Panc1 (cell line): ENCODE measurements at regions not wholly inside any gene's neighbourhood (a gene's known extent, or its start where the extent isn't known, plus 50 kb on each side); places are given as distances from the start of the nearest gene placed in this dataset.

Experiments
- ATAC-seq: fragments of 200-7000 bp; cut with Tn5 transposase; 2 replicates; pipeline ENCODE4 v1.9.1; 2020; ENCODE audit warnings: mild to moderate bottlenecking, moderate library complexity
- BruUV-seq: library from RNA; stranded (reverse); fragments of 400-500 nt; replicated peaks from 2 replicates; lab custom pipeline; 2021; lab: Mats Ljungman, UMichigan
- CTCF ChIA-PET: fragments of 300-600 bp; sonication (Branson Sonifier 250); formaldehyde crosslinking; loops from one replicate; lab custom pipeline; 2022; ENCODE audit warnings: antibody characterized with exemption; lab: Charles Lee
- POLR2A ChIA-PET: fragments of 300-600 bp; sonication (Branson Sonifier 250); formaldehyde crosslinking; loops from one replicate; lab custom pipeline; 2022; ENCODE audit warnings: antibody characterized with exemption; lab: Charles Lee
- DNase-seq: peaks from one replicate; pipeline ENCODE4 v3.0.0-alpha.2; 2010; ENCODE audit warnings: low read depth, low spot score
- H3K27ac ChIP-seq: 2 replicates; pipeline ENCODE4 v1.5.1; 2011; ENCODE audit warnings: mild to moderate bottlenecking, low read length, inconsistent platforms
- H3K27me3 ChIP-seq: fragments of 200-500 bp; sonication (Bioruptor generic); 2 replicates; pipeline ENCODE4 v1.6.0; 2014; ENCODE audit warnings: low read length, inconsistent platforms; ENCODE audit not compliant: control insufficient read depth, insufficient read depth
- H3K36me3 ChIP-seq: fragments of 200-500 bp; sonication (Bioruptor generic); 2 replicates; pipeline ENCODE4 v1.5.1; 2014; ENCODE audit warnings: inconsistent platforms, mild to moderate bottlenecking, low read length, moderate library complexity; ENCODE audit not compliant: control insufficient read depth, insufficient read depth
- H3K4me1 ChIP-seq: 2 replicates; pipeline ENCODE4 v1.5.1; 2011; ENCODE audit warnings: inconsistent platforms, mild to moderate bottlenecking, low read length, moderate library complexity; ENCODE audit not compliant: control insufficient read depth, insufficient read depth
- H3K4me3 ChIP-seq, 2 experiments: 2 replicates each; pipeline ENCODE4 v1.5.1; 2011 to 2012; ENCODE audit warnings: low read depth in 2 of 2, low read length in 2 of 2, mild to moderate bottlenecking in 2 of 2, inconsistent platforms in 1 of 2, moderate library complexity in 1 of 2
- H3K9me3 ChIP-seq: fragments of 200-500 bp; sonication (Bioruptor generic); 2 replicates; pipeline ENCODE4 v1.5.1; 2014; ENCODE audit warnings: low read depth, mild to moderate bottlenecking, inconsistent platforms, low read length, moderate library complexity; ENCODE audit not compliant: control insufficient read depth, insufficient read depth
- CTCF ChIP-seq: fragments of 450-650 bp; IDR thresholded peaks from 2 replicates; pipeline ENCODE4 v1.5.1; 2017; ENCODE audit warnings: mild to moderate bottlenecking
- POLR2AphosphoS5 ChIP-seq: IDR thresholded peaks from 2 replicates; pipeline ENCODE4 v1.6.1; 2012; ENCODE audit warnings: mild to moderate bottlenecking, low read depth, low read length, moderate library complexity
- REST ChIP-seq, 2 experiments: IDR thresholded peaks; 2 replicates each; pipeline ENCODE4 v1.6.1; 2011 to 2012; ENCODE audit warnings: low read depth in 2 of 2, control low read depth in 1 of 2, low read length in 1 of 2, mild to moderate bottlenecking in 1 of 2, moderate library complexity in 1 of 2; ENCODE audit not compliant: insufficient read depth in 1 of 2
- SIN3A ChIP-seq: IDR thresholded peaks from 2 replicates; pipeline ENCODE4 v1.6.1; 2012; ENCODE audit warnings: low read depth, mild to moderate bottlenecking, low read length, moderate library complexity, borderline replicate concordance; ENCODE audit not compliant: insufficient read depth
- TCF7L2 ChIP-seq: IDR thresholded peaks from 2 replicates; pipeline ENCODE4 v1.6.1; 2011; ENCODE audit warnings: mild to moderate bottlenecking, low read depth, low read length, inconsistent platforms
- in situ Hi-C: cut with HindIII; loops from 2 replicates; pipeline ENCODE4 v1.10.0; 2016; ENCODE audit warnings: low sequenced_read_pairs, low pct_unique_long_range_greater_than_20kb
- intact Hi-C: fragments of 100-400 bp; cut with micrococcal nuclease; formaldehyde crosslinking; loops from one replicate; pipeline ENCODE4 v1.10.0; 2022; ENCODE audit not compliant: unreplicated experiment

DNA sequence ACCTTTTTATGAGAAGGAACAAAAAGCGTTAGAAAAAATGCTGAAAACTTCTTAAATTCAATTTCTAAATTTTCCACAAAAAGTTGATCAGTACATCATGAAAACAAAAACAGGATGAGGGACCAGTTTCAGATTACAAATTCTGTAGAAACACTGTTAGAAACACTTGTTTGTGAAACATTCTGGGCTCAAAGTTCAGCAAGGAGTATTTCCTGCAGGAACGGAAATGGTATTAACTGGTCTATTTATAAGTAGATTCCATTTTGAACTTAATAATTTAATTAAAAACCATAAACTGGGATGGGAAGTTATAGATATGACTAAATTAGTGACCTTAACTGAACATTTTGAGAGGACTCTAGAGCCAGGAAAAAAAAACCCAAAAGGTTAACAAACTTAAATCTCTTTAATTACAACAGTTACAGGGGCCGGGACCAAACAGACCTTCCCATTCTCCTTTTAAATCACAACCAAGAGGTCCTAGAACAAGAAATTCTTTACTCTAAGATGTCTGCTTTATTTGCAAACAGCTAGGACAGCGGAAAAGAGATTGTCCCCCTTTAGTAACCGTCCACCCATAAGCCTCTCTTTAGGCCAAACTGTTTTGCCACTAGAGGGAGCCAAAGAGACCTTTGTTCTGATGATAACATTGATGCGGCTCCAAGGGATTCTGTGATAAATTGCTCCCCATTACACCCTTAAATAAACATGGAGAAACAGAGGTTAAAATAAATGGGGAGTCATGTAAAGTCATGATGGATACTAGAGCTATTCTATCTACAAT is 69.0 kb upstream of the RERGL start:
- ATAC-seq: no peak
- CTCF ChIA-PET: no interaction called here
- no peak for DNase-seq
- POLR2A ChIA-PET: no interaction called here
- intact Hi-C loops: no loop called here
- H3K9me3 ChIP-seq: no peaks in the 10 kb centered on the region
- no TSS peak for BruUV-seq
- in situ Hi-C loops: no loop called here
- H3K27ac ChIP-seq: no peak overlapping the region
- H3K36me3 ChIP-seq: no peaks in the 10 kb centered on the region
- TF ChIP-seq TCF7L2: no peak
- peak; percentile 61 for TF ChIP-seq CTCF
- no peak for TF ChIP-seq POLR2AphosphoS5
- no peak overlapping the region for H3K4me3 ChIP-seq
- H3K27me3 ChIP-seq: no peaks in the 10 kb centered on the region
- no peaks in the 10 kb centered on the region for H3K4me1 ChIP-seq

- in situ Hi-C loops: no loop called here
- no peaks in the 10 kb centered on the region for H3K36me3 ChIP-seq
- H3K4me1 ChIP-seq: no peaks in the 10 kb centered on the region
- ChIA-PET CTCF (no interaction called here), POLR2A (no interaction called here)
- ATAC-seq (no peak), DNase-seq (no peak)
- no peaks in the 10 kb centered on the region for H3K9me3 ChIP-seq
- intact Hi-C loops: no loop called here
- no peak overlapping the region for H3K4me3 ChIP-seq
- TF ChIP-seq TCF7L2 (no peak), SIN3A (no peak), POLR2AphosphoS5 (no peak), REST (IDR thresholded peaks at IDR 0.05; ENCODE audit: insufficient read depth in 1 of 2, low read depth in 2 of 2, low read length in 1 of 2) (no peak), CTCF (no peak)
- H3K27me3 ChIP-seq: no peaks in the 10 kb centered on the region
- no peak overlapping the region for H3K27ac ChIP-seq
- no TSS peak for BruUV-seq
Observed at GRCh38 chr12:18153826-18154225, 63.8 kb upstream of the RERGL start.
